ENCODE measurements at regions not wholly inside any gene's neighbourhood (a gene's known extent, or its start where the extent isn't known, plus 50 kb on each side); places are given as distances from the start of the nearest gene placed in this dataset.

DNA sequence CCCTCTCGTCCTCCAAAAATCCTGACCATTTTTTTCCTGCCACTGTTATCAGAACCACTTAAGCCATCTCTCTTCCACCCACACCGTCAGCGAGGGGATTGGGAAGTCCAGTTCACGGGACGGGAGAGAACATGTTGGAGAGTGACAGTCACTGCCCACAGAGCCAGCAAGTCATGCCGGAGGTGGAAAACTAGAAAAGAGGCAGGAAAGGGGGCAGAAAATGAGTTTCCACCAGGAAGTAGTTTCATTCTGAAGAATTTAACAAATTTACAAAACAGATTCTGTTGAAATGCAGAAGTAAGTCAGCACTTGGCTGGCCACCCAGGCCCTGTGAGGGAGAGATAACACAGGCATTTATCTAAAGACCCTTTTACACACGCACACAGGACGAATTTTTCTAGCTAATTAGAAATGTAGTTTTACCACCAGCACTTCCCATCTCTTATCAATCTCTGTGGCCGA, 431.3 kb downstream of the TSN start:
- TF ChIP-seq REST (IDR thresholded peaks at IDR 0.05; ENCODE audit: insufficient read depth in 1 of 2, low read depth in 2 of 2, low read length in 2 of 2) (no peak), POLR2AphosphoS5 (IDR thresholded peaks at IDR 0.05; ENCODE audit: low read depth, low read length) (no peak), TAF1 (IDR thresholded peaks at IDR 0.05; ENCODE audit: borderline replicate concordance, insufficient read depth, low read length) (no peak), FOXP2 (optimal IDR thresholded peaks at IDR 0.05; ENCODE audit: borderline replicate concordance, extremely low read depth, extremely low read length, insufficient read depth) (no peak), SIN3A (IDR thresholded peaks at IDR 0.05; ENCODE audit: borderline replicate concordance, insufficient read depth, low read length) (no peak)

- TF ChIP-seq REST (IDR thresholded peaks at IDR 0.05; ENCODE audit: insufficient read depth in 1 of 2, low read depth in 2 of 2, low read length in 2 of 2) (no peak), FOXP2 (optimal IDR thresholded peaks at IDR 0.05; ENCODE audit: borderline replicate concordance, extremely low read depth, extremely low read length, insufficient read depth) (no peak), POLR2AphosphoS5 (IDR thresholded peaks at IDR 0.05; ENCODE audit: low read depth, low read length) (no peak), SIN3A (IDR thresholded peaks at IDR 0.05; ENCODE audit: borderline replicate concordance, insufficient read depth, low read length) (no peak), TAF1 (IDR thresholded peaks at IDR 0.05; ENCODE audit: borderline replicate concordance, insufficient read depth, low read length) (no peak)
Measured at GRCh38 chr2:122191331-122191730, 435.9 kb downstream of the TSN start.

DNA sequence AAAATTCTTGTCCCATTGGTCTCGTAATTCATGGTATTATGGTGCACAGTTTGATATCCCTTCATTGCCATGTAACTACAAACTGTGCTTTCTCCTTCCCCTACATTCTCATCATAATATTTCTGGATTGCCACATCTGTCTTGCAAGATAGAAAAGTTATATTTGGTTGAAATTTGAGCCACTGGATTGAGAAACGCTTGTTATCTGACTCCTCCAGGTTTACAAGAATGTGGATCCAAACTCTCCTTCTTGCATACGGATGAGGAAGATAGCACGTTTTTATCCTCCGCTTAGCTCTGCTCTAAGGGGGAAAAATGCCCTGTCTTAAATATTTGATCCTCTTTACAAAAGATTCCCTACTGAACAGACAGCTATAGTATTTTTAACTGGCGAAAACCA, 438.2 kb downstream of the TSN start:
- TF ChIP-seq SIN3A (IDR thresholded peaks at IDR 0.05; ENCODE audit: borderline replicate concordance, insufficient read depth, low read length), result no peak
- no peak for TF ChIP-seq POLR2AphosphoS5 (IDR thresholded peaks at IDR 0.05; ENCODE audit: low read depth, low read length)
- TF ChIP-seq TAF1 (IDR thresholded peaks at IDR 0.05; ENCODE audit: borderline replicate concordance, insufficient read depth, low read length), result no peak
- no peak for TF ChIP-seq FOXP2 (optimal IDR thresholded peaks at IDR 0.05; ENCODE audit: borderline replicate concordance, extremely low read depth, extremely low read length, insufficient read depth)
- TF ChIP-seq REST (IDR thresholded peaks at IDR 0.05; ENCODE audit: insufficient read depth in 1 of 2, low read depth in 2 of 2, low read length in 2 of 2), result no peak

GRCh38 chr2:122194546-122194945, 439.1 kb downstream of the TSN start:
- TF ChIP-seq TAF1 (IDR thresholded peaks at IDR 0.05; ENCODE audit: borderline replicate concordance, insufficient read depth, low read length) (no peak), REST (IDR thresholded peaks at IDR 0.05; ENCODE audit: insufficient read depth in 1 of 2, low read depth in 2 of 2, low read length in 2 of 2) (no peak), POLR2AphosphoS5 (IDR thresholded peaks at IDR 0.05; ENCODE audit: low read depth, low read length) (no peak), FOXP2 (optimal IDR thresholded peaks at IDR 0.05; ENCODE audit: borderline replicate concordance, extremely low read depth, extremely low read length, insufficient read depth) (no peak), SIN3A (IDR thresholded peaks at IDR 0.05; ENCODE audit: borderline replicate concordance, insufficient read depth, low read length) (no peak)

DNA sequence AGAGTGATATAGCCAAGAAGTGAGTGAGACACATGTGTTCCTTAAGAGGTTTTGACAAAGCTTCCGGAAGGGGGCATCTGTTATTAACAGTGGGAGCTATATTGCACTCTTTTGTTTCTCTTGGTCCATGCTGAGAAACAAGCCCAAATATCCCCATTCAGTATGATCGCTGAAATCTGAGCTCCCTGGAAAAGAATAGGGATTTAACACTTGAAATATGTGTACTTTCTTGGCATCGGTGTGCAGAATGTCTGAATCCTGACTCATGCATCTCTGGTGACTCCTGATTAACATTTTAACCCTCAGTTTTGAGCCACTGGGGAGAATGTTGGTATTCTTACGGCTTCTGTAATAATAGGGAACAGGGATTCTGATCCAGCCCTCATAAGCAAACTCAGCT, 448.1 kb downstream of the TSN start:
- TF ChIP-seq SIN3A (IDR thresholded peaks at IDR 0.05; ENCODE audit: borderline replicate concordance, insufficient read depth, low read length) (no peak), FOXP2 (optimal IDR thresholded peaks at IDR 0.05; ENCODE audit: borderline replicate concordance, extremely low read depth, extremely low read length, insufficient read depth) (no peak), TAF1 (IDR thresholded peaks at IDR 0.05; ENCODE audit: borderline replicate concordance, insufficient read depth, low read length) (no peak), POLR2AphosphoS5 (IDR thresholded peaks at IDR 0.05; ENCODE audit: low read depth, low read length) (no peak), REST (IDR thresholded peaks at IDR 0.05; ENCODE audit: insufficient read depth in 1 of 2, low read depth in 2 of 2, low read length in 2 of 2) (no peak)

Measured in PFSK-1 (cell line).